Astrocyte (in vitro differentiated cells and primary cell): ENCODE measurements at regions not wholly inside any gene's neighbourhood (a gene's known extent, or its start where the extent isn't known, plus 50 kb on each side); places are given as distances from the start of the nearest gene placed in this dataset.

Experiments
- CTCF ChIP-seq: IDR thresholded peaks from 2 replicates; pipeline ENCODE4 v1.5.1; 2011; ENCODE audit warnings: low read depth, mild to moderate bottlenecking, inconsistent platforms, low read length, moderate library complexity; ENCODE audit not compliant: insufficient read depth
- EZH2 ChIP-seq: IDR thresholded peaks from 2 replicates; pipeline ENCODE4 v1.6.1; 2012; ENCODE audit warnings: mild to moderate bottlenecking, low read length, inconsistent platforms; ENCODE audit not compliant: insufficient read depth

- no peak for TF ChIP-seq EZH2
- no peak for TF ChIP-seq CTCF
Measured at GRCh38 chr2:188682838-188683237, 291.3 kb upstream of the COL3A1 start.
